Muscle of leg (tissue), 3 donors: ENCODE measurements at regions not wholly inside any gene's neighbourhood (a gene's known extent, or its start where the extent isn't known, plus 50 kb on each side); places are given as distances from the start of the nearest gene placed in this dataset.
A peak's percentile ranks its signal among the peaks of the same experiment; 100 is the strongest.

Experiments used
- DNase-seq: peaks from one replicate; pipeline ENCODE4 v3.0.0; 2013
- H3K27ac ChIP-seq: one replicate; pipeline ENCODE4 v1.5.1; 2013; ENCODE audit warnings: mild to moderate bottlenecking, low read length, control low read depth
- H3K27me3 ChIP-seq: one replicate; pipeline ENCODE4 v1.6.1; 2013; ENCODE audit warnings: low read length; ENCODE audit not compliant: control insufficient read depth, insufficient read depth
- H3K36me3 ChIP-seq: one replicate; pipeline ENCODE4 v1.6.1; 2013; ENCODE audit warnings: low read length; ENCODE audit not compliant: control insufficient read depth, insufficient read depth
- H3K4me1 ChIP-seq: one replicate; pipeline ENCODE4 v1.6.1; 2013; ENCODE audit warnings: low read length; ENCODE audit not compliant: control insufficient read depth, insufficient read depth
- H3K4me3 ChIP-seq: one replicate; pipeline ENCODE4 v1.5.1; 2013; ENCODE audit warnings: low read length, control low read depth
- H3K9me3 ChIP-seq: replicated peaks from 2 replicates; pipeline ENCODE4 v1.6.1; 2013; ENCODE audit warnings: low read depth, low read length; ENCODE audit not compliant: control insufficient read depth
- whole genome bisulfite sequencing: methylation state at CpG from one replicate; pipeline ENCODE4 v1.1.5; 2013; ENCODE audit warnings: missing lambda C conversion rate; ENCODE audit not compliant: insufficient coverage; 5-methylcytosine and 5-hydroxymethylcytosine counted together

- DNase-seq, result no peak
- H3K27ac ChIP-seq, result no peak overlapping the region
- no peaks in the 10 kb centered on the region for H3K9me3 ChIP-seq
- peaks cover 7% of the 10 kb centered on the region for H3K4me1 ChIP-seq
- H3K27me3 ChIP-seq, result no peaks in the 10 kb centered on the region
- WGBS, result 100% methylated on average over 1 of the region's 5 CpGs
- no peak overlapping the region for H3K4me3 ChIP-seq
- H3K36me3 ChIP-seq, result no peaks in the 10 kb centered on the region
Observed at GRCh38 chr3:54028372-54028771, 94.0 kb upstream of the CACNA2D3 start.

- Histone ChIP-seq H3K27me3 (no peaks in the 10 kb centered on the region), H3K36me3 (no peaks in the 10 kb centered on the region), H3K9me3 (no peaks in the 10 kb centered on the region), H3K4me1 (peaks cover 7% of the 10 kb centered on the region), H3K27ac (peak overlapping the region; percentile 71), H3K4me3 (no peak overlapping the region)
- peak; percentile 93 for DNase-seq
- WGBS, result no CpG with 5 or more reads among the region's 2 CpGs
Observed at GRCh38 chr3:54026543-54026942, 95.8 kb upstream of the CACNA2D3 start.

- Histone ChIP-seq H3K4me3 (no peak overlapping the region), H3K27ac (no peak overlapping the region), H3K9me3 (peaks cover 5% of the 10 kb centered on the region), H3K36me3 (no peaks in the 10 kb centered on the region), H3K4me1 (no peaks in the 10 kb centered on the region), H3K27me3 (no peaks in the 10 kb centered on the region)
- WGBS, result 89% methylated on average over 1 of the region's 3 CpGs
- DNase-seq, result no peak
Observed at GRCh38 chr3:54021071-54021470, 101.3 kb upstream of the CACNA2D3 start.

- Histone ChIP-seq H3K27ac (no peak overlapping the region), H3K27me3 (no peaks in the 10 kb centered on the region), H3K9me3 (peaks cover 5% of the 10 kb centered on the region), H3K4me3 (no peak overlapping the region), H3K4me1 (no peaks in the 10 kb centered on the region), H3K36me3 (no peaks in the 10 kb centered on the region)
- no peak for DNase-seq
- WGBS, result 60% methylated on average over 1 of the region's 3 CpGs
Observed at GRCh38 chr3:54020436-54020835, 101.9 kb upstream of the CACNA2D3 start.

GRCh38 chr3:54014067-54014466 lies 108.3 kb upstream of the CACNA2D3 start:
- H3K27me3 ChIP-seq, result no peaks in the 10 kb centered on the region
- DNase-seq, result peak; percentile 50
- peaks cover 5% of the 10 kb centered on the region for H3K9me3 ChIP-seq
- H3K36me3 ChIP-seq, result no peaks in the 10 kb centered on the region
- WGBS, result 47% methylated on average over 2 of the region's 3 CpGs
- H3K4me3 ChIP-seq, result no peak overlapping the region
- no peak overlapping the region for H3K27ac ChIP-seq
- no peaks in the 10 kb centered on the region for H3K4me1 ChIP-seq

- Histone ChIP-seq H3K36me3 (no peaks in the 10 kb centered on the region), H3K4me1 (no peaks in the 10 kb centered on the region), H3K27me3 (no peaks in the 10 kb centered on the region), H3K9me3 (no peaks in the 10 kb centered on the region), H3K4me3 (no peak overlapping the region), H3K27ac (no peak overlapping the region)
- DNase-seq, result no peak
- WGBS, result 64% methylated on average over 1 of the region's 2 CpGs
Observed at GRCh38 chr3:54008744-54009143, 113.6 kb upstream of the CACNA2D3 start.

- no peak for DNase-seq
- H3K27ac ChIP-seq, result no peak overlapping the region
- no peaks in the 10 kb centered on the region for H3K36me3 ChIP-seq
- WGBS, result 74% methylated on average over 6 of the region's 6 CpGs
- H3K4me1 ChIP-seq, result no peaks in the 10 kb centered on the region
- no peak overlapping the region for H3K4me3 ChIP-seq
- no peaks in the 10 kb centered on the region for H3K9me3 ChIP-seq
- no peaks in the 10 kb centered on the region for H3K27me3 ChIP-seq
Observed at GRCh38 chr3:54008099-54008498, 114.3 kb upstream of the CACNA2D3 start.

- Histone ChIP-seq H3K36me3 (no peaks in the 10 kb centered on the region), H3K9me3 (no peaks in the 10 kb centered on the region), H3K4me3 (no peak overlapping the region), H3K27ac (no peak overlapping the region), H3K27me3 (no peaks in the 10 kb centered on the region), H3K4me1 (no peaks in the 10 kb centered on the region)
- 69% methylated on average over 3 of the region's 5 CpGs for WGBS
- no peak for DNase-seq
Observed at GRCh38 chr3:54004335-54004734, 112.7 kb upstream of the SELENOK start.

GRCh38 chr3:54003136-54003535 lies 111.5 kb upstream of the SELENOK start:
- Histone ChIP-seq H3K27me3 (no peaks in the 10 kb centered on the region), H3K9me3 (no peaks in the 10 kb centered on the region), H3K4me3 (no peak overlapping the region), H3K36me3 (no peaks in the 10 kb centered on the region), H3K27ac (no peak overlapping the region), H3K4me1 (peaks cover 2% of the 10 kb centered on the region)
- DNase-seq, result no peak
- no CpG with 5 or more reads among the region's 9 CpGs for WGBS

GRCh38 chr3:53999725-54000124 lies 108.1 kb upstream of the SELENOK start:
- H3K9me3 ChIP-seq, result no peaks in the 10 kb centered on the region
- no peak overlapping the region for H3K4me3 ChIP-seq
- no peaks in the 10 kb centered on the region for H3K27me3 ChIP-seq
- H3K36me3 ChIP-seq, result no peaks in the 10 kb centered on the region
- no CpG with 5 or more reads among the region's 3 CpGs for WGBS
- no peak for DNase-seq
- no peak overlapping the region for H3K27ac ChIP-seq
- H3K4me1 ChIP-seq, result peaks cover 2% of the 10 kb centered on the region

GRCh38 chr3:53998980-53999379 lies 107.3 kb upstream of the SELENOK start:
- DNase-seq, result peak; percentile 41
- WGBS, result no CpG with 5 or more reads among the region's 2 CpGs
- Histone ChIP-seq H3K27ac (no peak overlapping the region), H3K27me3 (no peaks in the 10 kb centered on the region), H3K9me3 (no peaks in the 10 kb centered on the region), H3K4me1 (peaks cover 2% of the 10 kb centered on the region), H3K4me3 (no peak overlapping the region), H3K36me3 (no peaks in the 10 kb centered on the region)
